Right lobe of liver (tissue), 4 donors: ENCODE measurements at regions not wholly inside any gene's neighbourhood (a gene's known extent, or its start where the extent isn't known, plus 50 kb on each side); places are given as distances from the start of the nearest gene placed in this dataset.

Experiments
- POLR2A ChIP-seq: fragments of 450-650 bp; IDR thresholded peaks from one replicate; pipeline ENCODE4 v1.6.1; 2017; ENCODE audit warnings: antibody characterized with exemption, mild to moderate bottlenecking
- TF ChIP-seq, protein P1 (sequence below), 4 donors: fragments of 200-600 bp in 3 of 4; fragments of 450-650 bp in 1 of 4; IDR thresholded peaks; one replicate each; pipeline versions ENCODE4 v1.5.1 to v1.8.0; 2016 to 2022; ENCODE audit warnings: antibody characterized with exemption in 4 of 4, mild to moderate bottlenecking in 2 of 4
- donor health status: DM: no; HTN: no; CAD: no.
- donor health status: DM: no; HTN: no; CAD: no.
- donor health status: DM: no; HTN: yes; CAD: no.

DNA sequence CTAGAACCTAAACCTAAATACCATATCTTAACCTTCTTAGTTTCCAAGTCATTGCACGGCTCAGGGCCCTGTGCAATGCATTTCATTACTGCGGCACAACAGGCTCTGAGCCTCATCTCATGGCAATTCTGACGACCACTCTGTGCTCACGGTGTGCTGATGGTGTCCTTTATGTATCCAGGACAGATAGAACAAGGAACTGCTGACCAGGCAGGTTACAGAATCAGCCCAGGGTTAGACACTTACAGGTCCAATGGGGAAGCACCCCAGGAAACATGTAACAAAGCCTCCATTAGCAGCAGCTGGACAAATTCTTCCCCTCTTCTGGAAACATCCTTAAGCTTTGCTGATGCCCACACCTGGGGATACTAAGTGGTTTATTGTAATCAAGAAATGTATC, 91.9 kb upstream of the NSMCE3 start:
- TF ChIP-seq, protein P1, sequence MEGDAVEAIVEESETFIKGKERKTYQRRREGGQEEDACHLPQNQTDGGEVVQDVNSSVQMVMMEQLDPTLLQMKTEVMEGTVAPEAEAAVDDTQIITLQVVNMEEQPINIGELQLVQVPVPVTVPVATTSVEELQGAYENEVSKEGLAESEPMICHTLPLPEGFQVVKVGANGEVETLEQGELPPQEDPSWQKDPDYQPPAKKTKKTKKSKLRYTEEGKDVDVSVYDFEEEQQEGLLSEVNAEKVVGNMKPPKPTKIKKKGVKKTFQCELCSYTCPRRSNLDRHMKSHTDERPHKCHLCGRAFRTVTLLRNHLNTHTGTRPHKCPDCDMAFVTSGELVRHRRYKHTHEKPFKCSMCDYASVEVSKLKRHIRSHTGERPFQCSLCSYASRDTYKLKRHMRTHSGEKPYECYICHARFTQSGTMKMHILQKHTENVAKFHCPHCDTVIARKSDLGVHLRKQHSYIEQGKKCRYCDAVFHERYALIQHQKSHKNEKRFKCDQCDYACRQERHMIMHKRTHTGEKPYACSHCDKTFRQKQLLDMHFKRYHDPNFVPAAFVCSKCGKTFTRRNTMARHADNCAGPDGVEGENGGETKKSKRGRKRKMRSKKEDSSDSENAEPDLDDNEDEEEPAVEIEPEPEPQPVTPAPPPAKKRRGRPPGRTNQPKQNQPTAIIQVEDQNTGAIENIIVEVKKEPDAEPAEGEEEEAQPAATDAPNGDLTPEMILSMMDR (IDR thresholded peaks at IDR 0.05): no peak
- TF ChIP-seq POLR2A: no peak
